K562 (cell line): ENCODE measurements at regions not wholly inside any gene's neighbourhood (a gene's known extent, or its start where the extent isn't known, plus 50 kb on each side); places are given as distances from the start of the nearest gene placed in this dataset.

Source experiments
- POLR2AphosphoS5 ChIP-seq: IDR thresholded peaks from 2 replicates; pipeline ENCODE4 v1.6.1; 2011; ENCODE audit warnings: mild to moderate bottlenecking, low read depth, low read length, moderate library complexity; ENCODE audit not compliant: control insufficient read depth, insufficient read depth
- SIX5 ChIP-seq, 2 experiments: IDR thresholded peaks; 2 replicates each; pipeline ENCODE4 v1.6.1; 2011; ENCODE audit warnings: low read length in 2 of 2, borderline replicate concordance in 1 of 2, low read depth in 1 of 2, mild to moderate bottlenecking in 1 of 2, moderate library complexity in 1 of 2; ENCODE audit not compliant: insufficient read depth in 1 of 2

DNA sequence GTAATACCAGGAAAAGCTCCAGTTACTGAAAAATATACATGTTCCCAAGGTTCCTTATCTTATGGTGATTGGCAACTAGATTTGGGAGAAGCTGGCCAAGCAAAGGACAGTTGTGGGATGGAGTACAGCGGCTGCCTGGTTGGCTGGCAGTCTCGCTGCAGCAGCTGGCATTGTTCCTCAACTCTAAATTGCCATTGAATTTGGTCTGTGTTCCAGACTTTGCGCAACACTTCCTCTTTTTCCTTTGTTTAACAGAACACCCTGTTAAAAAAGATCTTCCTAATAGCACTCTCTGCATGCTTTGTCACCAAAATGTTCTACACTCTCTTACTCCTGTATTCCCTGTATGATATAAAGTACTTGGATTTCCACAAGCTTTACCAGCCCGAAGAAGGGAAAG, 420.6 kb upstream of the RBMS3 start:
- TF ChIP-seq POLR2AphosphoS5 = no peak
- TF ChIP-seq SIX5 (IDR thresholded peaks at IDR 0.05; ENCODE audit: borderline replicate concordance in 1 of 2, insufficient read depth in 1 of 2, low read depth in 1 of 2, low read length in 2 of 2) = no peak
